ENCODE measurements at regions not wholly inside any gene's neighbourhood (a gene's known extent, or its start where the extent isn't known, plus 50 kb on each side); places are given as distances from the start of the nearest gene placed in this dataset.
A peak's percentile ranks its signal among the peaks of the same experiment; 100 is the strongest.

- Histone ChIP-seq H3K27ac (ENCODE audit: low read length in 2 of 2) (no peak overlapping the region), H3K4me1 (ENCODE audit: control insufficient read depth in 2 of 2, insufficient read depth in 2 of 2, low read length in 2 of 2) (peaks cover 2 to 19% of the 10 kb centered on the region in 2 donors), H3K27me3 (replicated peaks in 1 of 4; ENCODE audit: control extremely low read depth in 1 of 4, control insufficient read depth in 3 of 4, insufficient read depth in 4 of 4, low read length in 3 of 4) (no peaks in the 10 kb centered on the region), H3K79me2 (ENCODE audit: control insufficient read depth, insufficient read depth, low read length) (no peaks in the 10 kb centered on the region), H3K4me3 (ENCODE audit: control extremely low read depth in 1 of 5, extremely low read depth in 1 of 5, insufficient read depth in 1 of 5, low read depth in 2 of 5, low read length in 4 of 5) (no peak overlapping the region), H2AFZ (ENCODE audit: insufficient read depth, low read depth, low read length, poor library complexity, severe bottlenecking) (no peak overlapping the region), H3K9ac (ENCODE audit: low read length) (no peak overlapping the region), H3K9me3 (ENCODE audit: control extremely low read depth in 1 of 3, control insufficient read depth in 2 of 3, insufficient read depth in 1 of 3, low read length in 2 of 3) (no peaks in the 10 kb centered on the region), H3K4me2 (replicated peaks; ENCODE audit: low read depth, low read length, poor library complexity, severe bottlenecking) (no peak overlapping the region), H3K36me3 (replicated peaks in 1 of 2; ENCODE audit: control extremely low read depth in 1 of 2, control insufficient read depth in 1 of 2, extremely low read depth in 1 of 2, insufficient read depth in 2 of 2, low read length in 1 of 2) (no peaks in the 10 kb centered on the region), H4K20me1 (ENCODE audit: control insufficient read depth, insufficient read depth, low read length, poor library complexity, severe bottlenecking) (no peaks in the 10 kb centered on the region)
- ATAC-seq (ENCODE audit: low read depth) (no peak), DNase-seq (no peak)
- Mint-ChIP-seq H3K4me3 (no peak overlapping the region), H3K4me1 (peaks cover 24% of the 10 kb centered on the region), H3K27me3 (no peaks in the 10 kb centered on the region), H3K9me3 (ENCODE audit: insufficient read depth) (peaks cover 6% of the 10 kb centered on the region), H3K27ac (no peak overlapping the region)
- intact Hi-C loops (cut with micrococcal nuclease), result no loop called here
- CTCF ChIA-PET, result no interaction called here
- POLR2A ChIA-PET, result no interaction called here
- TF ChIP-seq EZH2 (IDR thresholded peaks at IDR 0.05; ENCODE audit: borderline replicate concordance, insufficient read depth, low read depth, low read length, poor library complexity, severe bottlenecking), result no peak
- no peak for TF ChIP-seq CTCF (IDR thresholded peaks at IDR 0.05)
- WGBS (ENCODE audit: insufficient coverage), result 46% methylated on average over 3 of the region's 3 CpGs
Observed at GRCh38 chr17:13864521-13864920, 204.8 kb upstream of the COX10 start.

- H3K27ac ChIP-seq (ENCODE audit: low read length in 2 of 2), result no peak overlapping the region
- no peak overlapping the region for H3K4me3 ChIP-seq (ENCODE audit: control extremely low read depth in 1 of 5, extremely low read depth in 1 of 5, insufficient read depth in 1 of 5, low read depth in 2 of 5, low read length in 4 of 5)
- Mint-ChIP-seq H3K4me1 (peaks cover 24% of the 10 kb centered on the region), H3K27me3 (no peaks in the 10 kb centered on the region), H3K27ac (no peak overlapping the region), H3K4me3 (no peak overlapping the region), H3K9me3 (ENCODE audit: insufficient read depth) (peaks cover 6% of the 10 kb centered on the region)
- DNase-seq, result peak; percentile 10
- ATAC-seq (ENCODE audit: low read depth), result no peak
- H3K9ac ChIP-seq (ENCODE audit: low read length), result no peak overlapping the region
- ChIA-PET CTCF (no interaction called here), POLR2A (no interaction called here)
- H3K4me2 ChIP-seq (replicated peaks; ENCODE audit: low read depth, low read length, poor library complexity, severe bottlenecking), result no peak overlapping the region
- no peaks in the 10 kb centered on the region for H3K27me3 ChIP-seq (replicated peaks in 1 of 4; ENCODE audit: control extremely low read depth in 1 of 4, control insufficient read depth in 3 of 4, insufficient read depth in 4 of 4, low read length in 3 of 4)
- WGBS (ENCODE audit: insufficient coverage), result 79% methylated on average over 1 of the region's 2 CpGs
- H3K79me2 ChIP-seq (ENCODE audit: control insufficient read depth, insufficient read depth, low read length), result no peaks in the 10 kb centered on the region
- no peaks in the 10 kb centered on the region for H3K36me3 ChIP-seq (replicated peaks in 1 of 2; ENCODE audit: control extremely low read depth in 1 of 2, control insufficient read depth in 1 of 2, extremely low read depth in 1 of 2, insufficient read depth in 2 of 2, low read length in 1 of 2)
- no peaks in the 10 kb centered on the region for H4K20me1 ChIP-seq (ENCODE audit: control insufficient read depth, insufficient read depth, low read length, poor library complexity, severe bottlenecking)
- TF ChIP-seq EZH2 (IDR thresholded peaks at IDR 0.05; ENCODE audit: borderline replicate concordance, insufficient read depth, low read depth, low read length, poor library complexity, severe bottlenecking) (no peak), CTCF (IDR thresholded peaks at IDR 0.05) (no peak)
- peaks cover 2 to 19% of the 10 kb centered on the region in 2 donors for H3K4me1 ChIP-seq (ENCODE audit: control insufficient read depth in 2 of 2, insufficient read depth in 2 of 2, low read length in 2 of 2)
- intact Hi-C loops (cut with micrococcal nuclease), result no loop called here
- no peaks in the 10 kb centered on the region for H3K9me3 ChIP-seq (ENCODE audit: control extremely low read depth in 1 of 3, control insufficient read depth in 2 of 3, insufficient read depth in 1 of 3, low read length in 2 of 3)
- H2AFZ ChIP-seq (ENCODE audit: insufficient read depth, low read depth, low read length, poor library complexity, severe bottlenecking), result no peak overlapping the region
Observed at GRCh38 chr17:13865650-13866049, 203.7 kb upstream of the COX10 start.

All from B cell (primary cell).